Femur (tissue), 1 donor: ENCODE measurements at regions not wholly inside any gene's neighbourhood (a gene's known extent, or its start where the extent isn't known, plus 50 kb on each side); places are given as distances from the start of the nearest gene placed in this dataset.
A peak's percentile ranks its signal among the peaks of the same experiment; 100 is the strongest.

Experiments used
- DNase-seq: peaks from one replicate; pipeline ENCODE4 v3.0.0-alpha.2; 2017

- DNase-seq, result no peak
These were observed 747.7 kb downstream of the KCTD16 start for GRCh38 chr5:144918371-144918770.

GRCh38 chr5:144915452-144915851, 744.8 kb downstream of the KCTD16 start:
- DNase-seq, result no peak

DNA sequence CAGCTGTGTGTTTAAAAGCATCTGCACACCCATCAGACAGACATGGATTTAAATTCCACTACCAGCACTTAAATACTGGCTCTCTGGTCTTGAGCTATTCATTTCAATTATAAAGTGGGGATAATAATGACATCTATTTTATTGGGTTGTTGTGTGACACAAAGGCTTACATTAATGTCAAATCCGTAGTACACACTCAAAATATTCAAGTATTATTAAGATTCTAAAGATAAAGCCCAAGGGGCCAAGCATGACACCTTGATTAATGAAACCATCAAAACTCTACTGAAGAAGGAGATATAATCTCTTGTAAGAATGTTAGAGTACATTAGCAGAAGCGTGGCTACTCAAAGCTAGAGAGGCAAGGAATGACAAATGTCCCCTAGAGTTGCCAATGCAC, 743.0 kb downstream of the KCTD16 start:
- no peak for DNase-seq

DNA sequence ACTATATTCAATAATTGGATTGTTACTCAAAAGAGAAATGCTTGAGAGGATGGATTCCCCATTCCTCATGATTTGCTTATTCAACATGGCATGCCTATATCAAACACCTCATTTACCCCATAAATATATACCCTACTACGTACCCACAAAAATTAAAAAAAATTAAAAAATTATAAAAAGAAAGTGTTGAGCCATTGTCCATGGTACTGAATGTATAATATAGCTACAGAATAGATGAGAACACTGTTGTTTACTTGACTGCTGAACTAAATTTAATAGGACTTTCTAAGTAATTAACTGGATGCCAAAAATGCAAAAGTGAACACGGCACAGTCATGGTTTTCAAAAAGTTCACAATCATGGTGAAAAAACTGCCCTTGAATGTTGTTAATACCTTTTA, 725.8 kb downstream of the KCTD16 start:
- DNase-seq, result no peak

DNA sequence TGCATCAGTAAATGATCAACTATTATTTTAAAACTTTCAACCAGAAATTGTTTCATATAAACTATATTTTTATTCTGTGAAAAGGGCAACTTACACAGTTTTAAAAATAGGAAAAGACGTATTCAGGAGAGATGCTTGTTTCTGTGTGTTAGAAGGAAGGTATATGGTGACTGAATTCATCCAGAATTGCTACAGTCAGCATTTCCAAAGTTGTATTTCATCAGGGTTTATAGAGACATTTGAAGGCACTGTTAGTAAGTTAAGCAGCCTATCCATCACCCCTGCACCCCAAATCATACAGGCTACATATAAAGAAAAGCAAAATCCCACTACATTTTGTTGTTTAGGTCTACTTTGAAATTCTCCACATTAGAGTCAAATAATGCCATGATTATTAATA, 716.0 kb downstream of the KCTD16 start:
- DNase-seq, result no peak

DNA sequence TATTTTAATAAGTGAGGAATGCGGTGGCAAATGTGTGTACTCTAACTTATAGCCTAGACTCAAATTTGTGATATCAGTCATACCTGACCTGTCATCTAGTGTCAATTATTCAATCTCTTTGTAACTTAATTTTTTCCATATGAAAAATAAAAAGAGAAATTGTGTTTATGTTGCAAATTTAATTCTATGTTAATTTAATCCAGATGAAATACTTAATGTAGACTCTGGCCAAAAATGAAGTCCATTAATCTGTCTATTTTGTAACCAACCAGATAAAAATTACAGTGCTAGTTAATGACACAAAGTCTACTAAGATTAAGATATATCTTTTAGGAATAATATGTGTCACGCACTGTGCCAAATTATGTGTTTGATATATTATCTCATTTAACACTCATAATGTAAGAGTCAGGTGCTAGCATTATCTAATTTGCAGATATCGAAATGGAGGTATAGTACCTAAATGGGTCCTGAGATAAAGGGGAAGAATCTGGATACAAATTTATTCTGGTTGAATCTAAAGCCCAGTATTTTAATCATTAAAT, 712.1 kb downstream of the KCTD16 start:
- no peak for DNase-seq

GRCh38 chr5:144880513-144880912, 709.8 kb downstream of the KCTD16 start:
- no peak for DNase-seq

GRCh38 chr5:144876990-144877389, 706.3 kb downstream of the KCTD16 start:
- DNase-seq, result no peak

DNA sequence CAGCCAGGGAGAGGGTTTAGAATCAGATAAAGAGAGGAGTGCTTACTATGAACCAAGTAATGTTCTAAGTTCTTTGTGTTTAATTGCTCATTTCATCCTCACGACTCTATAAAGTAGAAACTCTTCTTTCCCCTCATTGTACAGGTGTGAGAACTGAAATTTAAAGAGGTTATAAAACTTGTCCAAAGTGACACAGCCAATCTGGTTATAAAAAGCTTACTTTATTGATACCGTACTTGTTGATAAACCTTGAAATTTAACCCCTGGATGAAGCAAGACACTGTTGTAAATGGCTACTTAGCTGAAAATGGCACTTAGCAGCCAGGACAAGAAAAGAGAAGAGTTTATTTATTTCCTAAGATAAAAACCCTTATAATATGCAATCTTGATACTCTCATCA, 702.4 kb downstream of the KCTD16 start:
- no peak for DNase-seq

- DNase-seq, result no peak
These were observed 693.4 kb downstream of the KCTD16 start for GRCh38 chr5:144864118-144864517.

- DNase-seq, result no peak
These were observed 686.8 kb downstream of the KCTD16 start for GRCh38 chr5:144857454-144857853.

- DNase-seq, result no peak
These were observed 673.4 kb downstream of the KCTD16 start for GRCh38 chr5:144844086-144844485.

DNA sequence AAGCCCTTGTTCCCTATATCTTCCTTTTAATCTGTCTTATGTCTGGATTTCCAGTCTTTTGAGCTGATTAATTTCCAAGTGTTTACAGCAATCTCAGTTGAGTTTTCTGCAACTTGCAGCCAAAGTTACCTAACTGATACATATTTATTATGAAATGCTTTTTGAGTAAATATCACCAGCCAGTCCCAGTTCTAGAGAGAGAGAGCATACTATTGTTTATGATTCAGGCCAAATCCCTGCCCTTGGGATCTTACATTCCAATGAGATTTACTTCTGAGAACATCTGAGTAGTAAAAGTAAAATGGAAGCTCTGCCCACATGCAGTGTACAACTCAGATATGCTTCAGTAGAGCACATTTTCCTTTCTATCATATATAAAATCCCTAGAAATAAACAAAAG, 661.7 kb downstream of the KCTD16 start:
- no peak for DNase-seq

- no peak for DNase-seq
These were observed 661.0 kb downstream of the KCTD16 start for GRCh38 chr5:144831650-144832049.

- no peak for DNase-seq
These were observed 651.8 kb downstream of the KCTD16 start for GRCh38 chr5:144822503-144822902.

- no peak for DNase-seq
These were observed 649.6 kb downstream of the KCTD16 start for GRCh38 chr5:144820278-144820677.

- DNase-seq, result no peak
These were observed 644.5 kb downstream of the KCTD16 start for GRCh38 chr5:144815131-144815530.

DNA sequence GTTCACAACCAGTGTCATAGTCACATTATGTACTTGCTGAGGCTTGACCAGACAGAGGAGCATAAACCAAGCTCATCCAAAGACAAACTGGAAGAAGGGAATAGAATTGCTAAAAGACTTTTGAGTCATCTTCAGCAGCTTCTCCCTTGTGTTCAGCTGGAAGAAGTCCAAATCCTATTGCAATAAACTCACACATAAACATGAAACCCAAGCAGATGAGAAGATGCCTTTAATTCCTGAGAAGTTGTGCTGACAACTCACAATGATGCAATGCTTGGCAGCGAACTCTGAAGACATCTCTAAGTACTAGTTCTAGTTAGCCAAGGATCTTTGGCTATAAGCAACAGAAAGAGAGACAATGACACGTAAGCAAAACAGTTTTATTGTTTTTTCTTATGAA, 642.1 kb downstream of the KCTD16 start:
- peak; percentile 33 for DNase-seq

- DNase-seq, result no peak
These were observed 629.5 kb downstream of the KCTD16 start for GRCh38 chr5:144800169-144800568.

GRCh38 chr5:144798595-144798994, 627.9 kb downstream of the KCTD16 start:
- no peak for DNase-seq

GRCh38 chr5:144794922-144795321, 624.2 kb downstream of the KCTD16 start:
- DNase-seq, result no peak

GRCh38 chr5:144788556-144788955, 617.9 kb downstream of the KCTD16 start:
- no peak for DNase-seq

GRCh38 chr5:144788046-144788445, 617.4 kb downstream of the KCTD16 start:
- DNase-seq, result no peak

GRCh38 chr5:144779368-144779767, 608.7 kb downstream of the KCTD16 start:
- no peak for DNase-seq

GRCh38 chr5:144778561-144778960, 607.9 kb downstream of the KCTD16 start:
- DNase-seq, result no peak

DNA sequence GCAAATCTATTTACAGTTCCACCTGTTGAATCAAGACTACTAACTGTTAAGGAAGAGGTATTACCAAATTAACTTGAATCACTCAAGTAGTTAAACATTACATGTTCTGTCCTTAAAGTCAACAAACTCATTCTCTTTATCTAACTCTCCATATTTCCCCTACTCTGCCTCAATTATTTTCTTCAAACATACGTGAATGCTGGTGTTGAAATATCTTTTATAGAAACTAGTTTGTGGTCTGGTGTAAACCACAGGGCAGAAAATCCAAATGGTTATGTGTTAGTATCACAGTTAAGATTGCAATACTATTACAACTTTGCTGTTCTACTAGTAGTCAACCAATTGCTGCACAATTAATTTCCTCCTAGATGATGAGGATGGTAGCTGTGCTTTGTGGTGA, 603.5 kb downstream of the KCTD16 start:
- no peak for DNase-seq
